Progenitor cell of endocrine pancreas (in vitro differentiated cells): ENCODE measurements at regions not wholly inside any gene's neighbourhood (a gene's known extent, or its start where the extent isn't known, plus 50 kb on each side); places are given as distances from the start of the nearest gene placed in this dataset.

Experiments
- DNase-seq: peaks from one replicate; pipeline ENCODE4 v3.0.0; 2021; ENCODE audit warnings: low spot score; ENCODE audit not compliant: unreplicated experiment
- H3K27ac Mint-ChIP-seq: 2 replicates; pipeline ENCODE4 v1.8.0; 2021; ENCODE audit warnings: mild to moderate bottlenecking, moderate library complexity, mixed read lengths
- H3K27me3 Mint-ChIP-seq: 2 replicates; pipeline ENCODE4 v1.8.0; 2021; ENCODE audit warnings: mixed read lengths
- H3K36me3 Mint-ChIP-seq: 2 replicates; pipeline ENCODE4 v1.8.0; 2022; ENCODE audit warnings: mixed read lengths; ENCODE audit not compliant: insufficient read depth
- H3K4me1 Mint-ChIP-seq: 2 replicates; pipeline ENCODE4 v1.8.0; 2021; ENCODE audit warnings: low read depth, mixed read lengths
- H3K4me3 Mint-ChIP-seq: 2 replicates; pipeline ENCODE4 v1.8.0; 2021; ENCODE audit warnings: low read depth, mild to moderate bottlenecking, moderate library complexity, mixed read lengths
- H3K9me3 Mint-ChIP-seq: 2 replicates; pipeline ENCODE4 v1.8.0; 2021; ENCODE audit warnings: low read depth, mixed read lengths
- TF ChIP-seq, protein P1 (sequence below): fragments of 200-600 bp; sonication (generic); IDR thresholded peaks from one replicate; pipeline ENCODE4 v1.5.0; 2021; ENCODE audit warnings: antibody characterized with exemption, mild to moderate bottlenecking; ENCODE audit not compliant: unreplicated experiment

DNA sequence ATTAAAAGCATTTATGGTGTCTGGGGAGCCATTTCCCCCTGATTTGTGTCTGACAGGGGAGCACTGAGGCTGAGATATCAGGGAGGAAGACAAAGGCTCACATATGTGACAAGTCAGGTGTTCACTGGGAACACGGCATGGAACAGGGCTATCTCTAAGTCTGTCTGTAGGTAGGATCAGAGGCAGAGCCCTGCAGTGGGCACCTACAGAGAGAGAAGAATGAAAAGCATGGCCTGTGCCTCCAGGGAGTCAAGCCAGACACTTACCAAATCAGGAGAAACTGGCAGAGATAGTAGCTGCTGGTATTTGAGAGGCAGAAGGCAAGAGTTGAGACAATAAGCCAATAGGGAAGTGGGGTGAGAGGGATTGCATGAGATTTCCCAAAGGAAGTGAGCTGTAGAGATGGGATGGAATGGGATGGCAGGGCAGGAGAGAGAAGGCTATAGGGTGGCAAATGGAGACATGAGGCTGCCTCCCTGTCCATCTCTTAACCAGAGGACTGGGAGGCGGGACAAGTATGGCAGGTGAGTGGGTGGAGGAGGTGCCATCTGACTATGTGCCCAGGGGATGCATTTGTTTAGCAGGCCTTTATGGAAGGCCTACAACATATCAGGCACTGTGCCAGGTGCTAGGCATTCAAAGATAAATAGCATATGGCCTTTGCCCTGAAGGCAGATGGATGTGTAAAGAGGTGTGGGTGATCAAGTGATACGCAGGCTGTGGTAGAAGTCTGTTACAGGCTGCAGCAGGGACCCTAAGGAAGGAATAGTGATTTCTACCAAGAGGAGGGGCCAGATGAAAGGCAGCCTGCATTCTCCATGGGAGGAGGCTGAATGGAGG is 136.2 kb upstream of the IPO9 start:
- no peaks in the 10 kb centered on the region for H3K36me3 Mint-ChIP-seq
- TF ChIP-seq, protein P1, sequence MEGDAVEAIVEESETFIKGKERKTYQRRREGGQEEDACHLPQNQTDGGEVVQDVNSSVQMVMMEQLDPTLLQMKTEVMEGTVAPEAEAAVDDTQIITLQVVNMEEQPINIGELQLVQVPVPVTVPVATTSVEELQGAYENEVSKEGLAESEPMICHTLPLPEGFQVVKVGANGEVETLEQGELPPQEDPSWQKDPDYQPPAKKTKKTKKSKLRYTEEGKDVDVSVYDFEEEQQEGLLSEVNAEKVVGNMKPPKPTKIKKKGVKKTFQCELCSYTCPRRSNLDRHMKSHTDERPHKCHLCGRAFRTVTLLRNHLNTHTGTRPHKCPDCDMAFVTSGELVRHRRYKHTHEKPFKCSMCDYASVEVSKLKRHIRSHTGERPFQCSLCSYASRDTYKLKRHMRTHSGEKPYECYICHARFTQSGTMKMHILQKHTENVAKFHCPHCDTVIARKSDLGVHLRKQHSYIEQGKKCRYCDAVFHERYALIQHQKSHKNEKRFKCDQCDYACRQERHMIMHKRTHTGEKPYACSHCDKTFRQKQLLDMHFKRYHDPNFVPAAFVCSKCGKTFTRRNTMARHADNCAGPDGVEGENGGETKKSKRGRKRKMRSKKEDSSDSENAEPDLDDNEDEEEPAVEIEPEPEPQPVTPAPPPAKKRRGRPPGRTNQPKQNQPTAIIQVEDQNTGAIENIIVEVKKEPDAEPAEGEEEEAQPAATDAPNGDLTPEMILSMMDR, result no peak
- no peak for DNase-seq
- no peak overlapping the region for H3K27ac Mint-ChIP-seq
- no peak overlapping the region for H3K4me3 Mint-ChIP-seq
- no peaks in the 10 kb centered on the region for H3K9me3 Mint-ChIP-seq
- H3K27me3 Mint-ChIP-seq, result no peaks in the 10 kb centered on the region
- H3K4me1 Mint-ChIP-seq, result peaks cover 1% of the 10 kb centered on the region

DNA sequence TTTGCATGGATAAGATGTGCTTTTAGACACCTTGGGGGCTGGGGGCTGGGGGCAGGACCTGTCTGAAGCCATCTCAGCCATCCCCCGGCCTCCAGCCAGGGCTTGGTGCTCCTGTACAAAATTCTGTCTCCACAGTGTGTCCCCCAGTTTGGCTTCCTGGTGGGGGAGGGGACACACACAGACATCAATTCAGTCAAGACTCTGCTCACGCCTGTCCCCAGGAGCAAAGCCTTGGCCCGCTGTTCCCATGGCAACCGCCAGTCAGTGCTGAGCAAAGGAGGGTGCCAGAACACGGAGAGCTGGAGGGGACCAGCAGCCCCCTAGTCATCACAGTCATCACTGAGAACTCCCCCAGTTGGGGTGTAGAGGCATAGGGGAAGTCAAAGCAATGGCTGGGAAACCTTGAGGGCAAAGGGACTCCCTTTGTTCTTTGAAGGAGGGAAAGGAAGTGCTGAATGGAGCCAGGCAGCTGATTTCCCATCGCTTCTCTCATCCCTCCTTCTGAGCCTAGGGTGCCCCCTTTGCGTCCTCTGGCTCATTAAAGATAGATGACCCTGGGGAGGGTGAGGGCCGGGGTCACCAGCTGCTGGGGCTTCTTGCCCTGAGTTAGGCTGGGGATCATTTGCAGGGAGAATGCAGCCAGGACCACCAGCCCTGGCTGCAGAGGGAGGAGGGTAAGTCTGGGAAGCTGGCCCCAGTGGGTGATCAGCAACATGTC is 134.9 kb upstream of the IPO9 start:
- TF ChIP-seq, protein P1, result no peak
- Mint-ChIP-seq H3K36me3 (no peaks in the 10 kb centered on the region), H3K4me1 (peaks cover 1% of the 10 kb centered on the region), H3K27ac (no peak overlapping the region), H3K27me3 (no peaks in the 10 kb centered on the region), H3K4me3 (no peak overlapping the region), H3K9me3 (no peaks in the 10 kb centered on the region)
- DNase-seq, result no peak

DNA sequence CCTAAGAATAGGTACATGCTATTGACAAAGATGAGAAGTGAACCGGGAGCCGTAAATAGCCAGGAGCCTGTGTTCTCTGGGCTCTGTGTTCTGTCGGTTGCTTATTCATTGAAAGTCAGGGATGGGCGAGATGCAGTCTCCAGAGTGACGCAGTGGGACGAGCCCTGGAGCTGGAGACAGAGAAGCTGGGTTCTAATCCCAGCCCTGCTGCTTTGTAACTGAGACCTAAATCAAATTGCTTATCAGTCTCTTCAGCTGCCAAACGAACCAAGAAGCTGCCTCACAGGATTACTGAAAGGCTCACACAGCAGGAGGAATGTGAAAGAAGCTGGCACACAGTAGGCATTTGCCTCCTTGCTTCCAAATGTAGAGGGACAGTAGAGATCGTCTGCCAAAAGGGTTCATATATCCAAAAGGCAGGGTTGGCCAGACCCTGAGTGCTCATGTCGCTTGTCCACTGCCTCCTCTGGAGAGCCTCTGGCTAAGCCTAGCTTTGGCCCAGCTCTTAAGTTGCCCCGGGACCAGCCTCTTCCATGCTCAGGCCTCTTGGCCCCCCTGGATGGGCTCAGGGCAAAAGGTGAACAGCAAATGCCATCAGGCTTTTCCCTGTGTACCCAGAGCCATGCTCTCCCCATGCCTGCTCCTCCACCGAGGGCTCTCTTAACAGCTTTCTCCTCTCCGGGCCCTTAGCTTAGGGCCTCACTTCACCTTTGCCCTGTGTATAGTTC is 134.2 kb upstream of the IPO9 start:
- H3K4me3 Mint-ChIP-seq, result no peak overlapping the region
- no peaks in the 10 kb centered on the region for H3K27me3 Mint-ChIP-seq
- no peaks in the 10 kb centered on the region for H3K36me3 Mint-ChIP-seq
- H3K4me1 Mint-ChIP-seq, result peaks cover 1% of the 10 kb centered on the region
- TF ChIP-seq, protein P1, result no peak
- no peak for DNase-seq
- no peak overlapping the region for H3K27ac Mint-ChIP-seq
- H3K9me3 Mint-ChIP-seq, result no peaks in the 10 kb centered on the region

DNA sequence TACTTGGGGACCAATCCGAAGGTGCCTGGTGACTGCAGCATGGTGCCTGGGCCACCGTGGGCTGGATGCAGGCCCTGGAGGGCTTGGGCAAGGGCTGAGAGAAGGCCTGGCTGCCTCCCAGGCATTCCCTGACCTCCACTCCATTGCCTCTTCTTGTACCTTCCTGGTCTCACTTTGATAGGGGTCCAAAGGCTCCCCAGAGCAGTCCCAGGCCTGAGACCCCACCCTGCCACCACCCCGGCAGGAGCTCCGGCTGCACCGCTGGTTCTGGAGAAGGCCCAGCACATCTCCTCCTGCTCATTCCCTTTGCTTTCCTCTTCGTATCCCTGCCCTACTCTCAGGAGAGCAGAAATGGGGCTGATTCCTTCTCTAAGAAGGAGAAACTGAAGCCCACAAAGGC is 133.3 kb upstream of the IPO9 start:
- Mint-ChIP-seq H3K4me3 (no peak overlapping the region), H3K27me3 (no peaks in the 10 kb centered on the region), H3K4me1 (peaks cover 1% of the 10 kb centered on the region), H3K27ac (peak overlapping the region; percentile 33), H3K9me3 (no peaks in the 10 kb centered on the region), H3K36me3 (no peaks in the 10 kb centered on the region)
- TF ChIP-seq, protein P1, result no peak
- no peak for DNase-seq

DNA sequence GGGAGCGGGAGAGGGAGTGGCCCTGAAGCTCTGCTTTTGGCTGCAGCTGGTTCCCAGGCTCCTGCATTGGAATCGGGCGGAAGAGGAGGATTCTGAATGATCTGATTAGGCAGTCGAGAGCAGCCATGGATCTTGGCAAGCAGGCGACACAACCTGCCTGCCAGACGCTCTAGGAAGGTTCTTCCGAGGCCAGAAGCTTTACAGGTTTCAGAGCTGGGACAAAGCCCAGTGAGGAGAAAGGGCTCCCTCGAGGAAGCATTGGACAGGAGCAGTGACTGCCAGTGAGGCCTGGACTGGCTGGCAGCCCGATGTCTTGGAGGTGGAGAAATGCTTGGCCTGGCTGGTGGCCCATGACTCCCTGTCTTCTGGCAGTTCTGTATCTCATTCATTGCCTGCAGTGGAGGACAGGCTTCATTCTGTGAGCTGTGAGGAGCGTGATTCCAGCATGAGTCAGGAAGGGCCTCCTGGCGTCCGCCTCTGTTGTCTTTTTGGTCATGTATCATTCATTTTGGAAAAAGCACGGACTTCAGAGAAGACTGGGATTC is 132.7 kb upstream of the IPO9 start:
- H3K27me3 Mint-ChIP-seq, result no peaks in the 10 kb centered on the region
- H3K27ac Mint-ChIP-seq, result no peak overlapping the region
- no peaks in the 10 kb centered on the region for H3K9me3 Mint-ChIP-seq
- no peak overlapping the region for H3K4me3 Mint-ChIP-seq
- no peak for DNase-seq
- no peaks in the 10 kb centered on the region for H3K36me3 Mint-ChIP-seq
- TF ChIP-seq, protein P1, result no peak
- peaks cover 1% of the 10 kb centered on the region for H3K4me1 Mint-ChIP-seq
